SU-DHL-6 (cell line): ENCODE measurements at regions not wholly inside any gene's neighbourhood (a gene's known extent, or its start where the extent isn't known, plus 50 kb on each side); places are given as distances from the start of the nearest gene placed in this dataset.

Experiments
- H2AFZ ChIP-seq: fragments of 200-600 bp; sonication (generic); 2 replicates; pipeline ENCODE4 v1.6.1; 2014; ENCODE audit warnings: low read depth, mild to moderate bottlenecking, moderate library complexity, mixed read lengths, antibody characterized with exemption, low read length; ENCODE audit not compliant: severe bottlenecking
- H3F3A ChIP-seq: fragments of 200-600 bp; shearing (Covaris generic); 2 replicates; pipeline ENCODE4 v1.6.0; 2016; ENCODE audit warnings: antibody characterized with exemption, mild to moderate bottlenecking; ENCODE audit not compliant: insufficient read depth
- H3K27ac ChIP-seq: fragments of 200-600 bp; sonication (generic); 2 replicates; pipeline ENCODE4 v1.5.1; 2016; ENCODE audit warnings: low read depth, mild to moderate bottlenecking, low read length, moderate library complexity, mixed read lengths
- H3K27me3 ChIP-seq: fragments of 200-600 bp; sonication (generic), shearing (Covaris generic); 2 replicates; pipeline ENCODE4 v1.6.0; 2014; ENCODE audit warnings: mild to moderate bottlenecking, low read length
- H3K36me3 ChIP-seq: fragments of 200-600 bp; sonication (generic); 2 replicates; pipeline ENCODE4 v1.6.1; 2014; ENCODE audit warnings: mild to moderate bottlenecking, low read length, mixed read lengths
- H3K4me2 ChIP-seq: fragments of 300-600, 200-600 bp; shearing (Covaris generic), sonication (generic); 2 replicates; pipeline ENCODE4 v1.6.0; 2014; ENCODE audit warnings: low read length, low read depth, mild to moderate bottlenecking; ENCODE audit not compliant: poor library complexity, severe bottlenecking
- H3K4me3 ChIP-seq: fragments of 200-600 bp; sonication (generic); 2 replicates; pipeline ENCODE4 v1.5.1; 2014; ENCODE audit warnings: antibody characterized with exemption, low read length, mild to moderate bottlenecking, mixed read lengths; ENCODE audit not compliant: insufficient read depth, poor library complexity, severe bottlenecking
- H3K79me2 ChIP-seq: fragments of 200-600 bp; sonication (generic); 2 replicates; pipeline ENCODE4 v1.6.1; 2014; ENCODE audit warnings: mild to moderate bottlenecking, low read length, moderate library complexity; ENCODE audit not compliant: insufficient read depth
- H3K9ac ChIP-seq: fragments of 200-600 bp; sonication (generic); 2 replicates; pipeline ENCODE4 v1.7.0; 2014; ENCODE audit warnings: mild to moderate bottlenecking, low read length
- H3K9me2 ChIP-seq: fragments of 200-600 bp; sonication (generic); replicated peaks from 2 replicates; pipeline ENCODE4 v1.6.1; 2014; ENCODE audit warnings: low read length; ENCODE audit not compliant: insufficient read depth
- H3K9me3 ChIP-seq: fragments of 200-600 bp; sonication (generic); 2 replicates; pipeline ENCODE4 v1.6.1; 2014; ENCODE audit warnings: low read length, mixed read lengths; ENCODE audit not compliant: insufficient read depth
- H4K20me1 ChIP-seq: fragments of 200-600 bp; sonication (generic); 2 replicates; pipeline ENCODE4 v1.6.1; 2014; ENCODE audit warnings: low read depth, mild to moderate bottlenecking, antibody characterized with exemption, low read length, moderate library complexity, mixed read lengths
- CTCF ChIP-seq: fragments of 200-600 bp; sonication (generic); IDR thresholded peaks from one replicate; pipeline ENCODE4 v1.5.1; 2017; ENCODE audit warnings: antibody characterized with exemption, mild to moderate bottlenecking, low read length, moderate library complexity; ENCODE audit not compliant: insufficient read depth, poor library complexity, severe bottlenecking
- EZH2phosphoT487 ChIP-seq: fragments of 200-600 bp; sonication (generic), shearing (Covaris generic); conservative IDR thresholded peaks from 2 replicates; pipeline ENCODE4 v1.6.1; 2018; ENCODE audit warnings: mild to moderate bottlenecking, antibody characterized with exemption, low read length, moderate library complexity, mixed read lengths

GRCh38 chr10:128312250-128312649 is 186.0 kb upstream of the MKI67 start:
- Histone ChIP-seq H3K9me3 (no peaks in the 10 kb centered on the region), H3K36me3 (no peaks in the 10 kb centered on the region), H3K79me2 (no peaks in the 10 kb centered on the region), H2AFZ (no peak overlapping the region), H4K20me1 (no peaks in the 10 kb centered on the region), H3K9me2 (no peaks in the 10 kb centered on the region), H3K27ac (no peak overlapping the region), H3F3A (no peaks in the 10 kb centered on the region), H3K9ac (no peak overlapping the region), H3K27me3 (no peaks in the 10 kb centered on the region), H3K4me3 (no peak overlapping the region), H3K4me2 (no peak overlapping the region)
- TF ChIP-seq EZH2phosphoT487 = no peak
- no peak for TF ChIP-seq CTCF

- Histone ChIP-seq H3K36me3 (no peaks in the 10 kb centered on the region), H2AFZ (no peak overlapping the region), H3K4me2 (no peak overlapping the region), H3K9me3 (no peaks in the 10 kb centered on the region), H3K9ac (no peak overlapping the region), H3K27ac (no peak overlapping the region), H3K79me2 (no peaks in the 10 kb centered on the region), H4K20me1 (no peaks in the 10 kb centered on the region), H3K9me2 (no peaks in the 10 kb centered on the region), H3F3A (no peaks in the 10 kb centered on the region), H3K27me3 (no peaks in the 10 kb centered on the region), H3K4me3 (no peak overlapping the region)
- TF ChIP-seq CTCF (no peak), EZH2phosphoT487 (no peak)
These were observed 188.5 kb upstream of the MKI67 start for GRCh38 chr10:128314686-128315085.

- Histone ChIP-seq H3K9me3 (no peaks in the 10 kb centered on the region), H3K27ac (no peak overlapping the region), H3F3A (no peaks in the 10 kb centered on the region), H2AFZ (no peak overlapping the region), H3K79me2 (no peaks in the 10 kb centered on the region), H3K4me3 (no peak overlapping the region), H3K9me2 (no peaks in the 10 kb centered on the region), H3K27me3 (no peaks in the 10 kb centered on the region), H3K4me2 (no peak overlapping the region), H3K9ac (no peak overlapping the region), H4K20me1 (no peaks in the 10 kb centered on the region), H3K36me3 (no peaks in the 10 kb centered on the region)
- no peak for TF ChIP-seq EZH2phosphoT487
- TF ChIP-seq CTCF = no peak
These were observed 190.0 kb upstream of the MKI67 start for GRCh38 chr10:128316121-128316726.
